Kidney epithelial cell (primary cell): ENCODE measurements at regions not wholly inside any gene's neighbourhood (a gene's known extent, or its start where the extent isn't known, plus 50 kb on each side); places are given as distances from the start of the nearest gene placed in this dataset.
"Not testable (repeated sequence)": the region's sequence is repeated elsewhere in the genome, so short reads cannot be mapped to it uniquely, and the experiment has no call there.

Experiments used
- DNase-seq: peaks from one replicate; pipeline ENCODE4 v3.0.0-alpha.2; 2010; ENCODE audit warnings: low read depth
- H3K27me3 ChIP-seq: 2 replicates; pipeline ENCODE4 v1.6.0; 2011; ENCODE audit warnings: low read length; ENCODE audit not compliant: control insufficient read depth, insufficient read depth
- H3K36me3 ChIP-seq: 2 replicates; pipeline ENCODE4 v1.5.1; 2011; ENCODE audit warnings: low read length; ENCODE audit not compliant: control insufficient read depth, insufficient read depth
- H3K4me3 ChIP-seq: 2 replicates; pipeline ENCODE4 v1.5.1; 2011; ENCODE audit warnings: low read depth, mild to moderate bottlenecking, control low read depth, low read length
- CTCF ChIP-seq: IDR thresholded peaks from 2 replicates; pipeline ENCODE4 v1.5.1; 2011; ENCODE audit warnings: mild to moderate bottlenecking, moderate library complexity, low read length, control low read depth, inconsistent platforms; ENCODE audit not compliant: insufficient read depth, poor library complexity, severe bottlenecking

GRCh38 chr14:98931126-98931525, 340.9 kb downstream of the BCL11B start:
- TF ChIP-seq CTCF = no peak
- H3K27me3 ChIP-seq = no peaks in the 10 kb centered on the region
- no peak overlapping the region for H3K4me3 ChIP-seq
- no peaks in the 10 kb centered on the region for H3K36me3 ChIP-seq
- DNase-seq = no peak

GRCh38 chr14:98931911-98932310, 340.1 kb downstream of the BCL11B start:
- no peak for DNase-seq
- no peak for TF ChIP-seq CTCF
- Histone ChIP-seq H3K27me3 (no peaks in the 10 kb centered on the region), H3K36me3 (no peaks in the 10 kb centered on the region), H3K4me3 (no peak overlapping the region)

- DNase-seq = no peak
- H3K4me3 ChIP-seq = no peak overlapping the region
- no peaks in the 10 kb centered on the region for H3K27me3 ChIP-seq
- no peak for TF ChIP-seq CTCF
- H3K36me3 ChIP-seq = no peaks in the 10 kb centered on the region
Observed at GRCh38 chr14:98932431-98933325, 339.3 kb downstream of the BCL11B start.

GRCh38 chr14:98934569-98934968, 337.4 kb downstream of the BCL11B start:
- not testable (repeated sequence) for H3K36me3 ChIP-seq, DNase-seq, H3K4me3 ChIP-seq, H3K27me3 ChIP-seq

GRCh38 chr14:98935921-98936320, 336.1 kb downstream of the BCL11B start:
- H3K4me3 ChIP-seq = no peak overlapping the region
- H3K36me3 ChIP-seq = no peaks in the 10 kb centered on the region
- TF ChIP-seq CTCF = no peak
- DNase-seq = no peak
- H3K27me3 ChIP-seq = no peaks in the 10 kb centered on the region

- Histone ChIP-seq H3K4me3 (no peak overlapping the region), H3K36me3 (no peaks in the 10 kb centered on the region), H3K27me3 (no peaks in the 10 kb centered on the region)
- no peak for TF ChIP-seq CTCF
- no peak for DNase-seq
Observed at GRCh38 chr14:98937021-98937420, 335.0 kb downstream of the BCL11B start.
